ENCODE measurements at regions not wholly inside any gene's neighbourhood (a gene's known extent, or its start where the extent isn't known, plus 50 kb on each side); places are given as distances from the start of the nearest gene placed in this dataset.
A peak's percentile ranks its signal among the peaks of the same experiment; 100 is the strongest.

- peak; percentile 40 for DNase-seq
These were observed 52.9 kb upstream of the IGFBP3 start for GRCh38 chr7:45973725-45974532.

GRCh38 chr7:45972629-45973312, 51.7 kb upstream of the IGFBP3 start:
- DNase-seq: no peak

DNA sequence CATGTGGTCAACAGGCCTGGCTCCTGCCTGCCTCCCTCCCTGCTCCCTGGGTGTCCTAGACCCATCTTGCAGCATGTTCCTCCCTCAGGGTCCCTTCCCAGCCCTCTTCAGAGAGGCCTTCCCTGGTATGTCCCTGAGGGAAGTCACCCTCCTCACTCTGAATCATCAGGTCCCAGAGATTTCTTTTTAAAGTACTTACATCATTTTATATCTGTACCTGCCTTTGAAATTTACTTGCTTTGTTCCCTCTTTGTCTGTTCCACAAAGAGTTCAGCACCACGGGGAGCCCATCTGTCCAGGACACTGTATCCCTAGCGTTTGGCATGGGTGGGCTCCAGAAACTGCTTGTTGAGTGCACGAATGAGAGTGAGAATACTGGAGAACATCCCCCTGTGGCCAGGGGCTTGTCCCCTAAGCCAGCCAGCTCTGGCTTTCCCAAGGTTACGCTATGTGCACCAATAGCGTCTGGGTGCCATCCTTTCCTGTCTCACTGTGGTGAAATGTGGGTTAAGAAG, 50.6 kb upstream of the IGFBP3 start:
- DNase-seq: no peak

GRCh38 chr7:45971171-45971570, 50.1 kb upstream of the IGFBP3 start:
- DNase-seq: no peak

Measured in kidney glomerular epithelial cell (primary cell).